ENCODE measurements at regions not wholly inside any gene's neighbourhood (a gene's known extent, or its start where the extent isn't known, plus 50 kb on each side); places are given as distances from the start of the nearest gene placed in this dataset.

GRCh38 chr2:56874717-56875116 lies 690.9 kb downstream of the CCDC85A start:
- BruUV-seq (replicated peaks): no TSS peak
- Mint-ChIP-seq H3K9me3 (ENCODE audit: unreplicated experiment) (no peaks in the 10 kb centered on the region), H3K4me3 (ENCODE audit: unreplicated experiment) (no peak overlapping the region), H3K4me1 (ENCODE audit: insufficient read depth, unreplicated experiment) (no peaks in the 10 kb centered on the region), H3K36me3 (ENCODE audit: insufficient read depth, unreplicated experiment) (no peaks in the 10 kb centered on the region), H3K27me3 (ENCODE audit: insufficient read depth, unreplicated experiment) (no peaks in the 10 kb centered on the region), H3K27ac (ENCODE audit: low read depth, unreplicated experiment) (no peak overlapping the region)
- ChIA-PET POLR2A (interaction anchor here (0.6 to 0.7 kb wide), 2 partner anchors 154 to 613 kb away, joined by 3 to 4 read pairs; no protein-coding TSS in a partner anchor), CTCF (no interaction called here)
- no peak for DNase-seq (ENCODE audit: unreplicated experiment)
- TF ChIP-seq CTCF (IDR thresholded peaks at IDR 0.05; ENCODE audit: unreplicated experiment): no peak
- intact Hi-C loops (cut with micrococcal nuclease): no loop called here

- H3K4me3 Mint-ChIP-seq (ENCODE audit: unreplicated experiment): no peak overlapping the region
- no peak for TF ChIP-seq CTCF (IDR thresholded peaks at IDR 0.05; ENCODE audit: unreplicated experiment)
- no peaks in the 10 kb centered on the region for H3K27me3 Mint-ChIP-seq (ENCODE audit: insufficient read depth, unreplicated experiment)
- H3K27ac Mint-ChIP-seq (ENCODE audit: low read depth, unreplicated experiment): no peak overlapping the region
- intact Hi-C loops (cut with micrococcal nuclease): no loop called here
- no peaks in the 10 kb centered on the region for H3K36me3 Mint-ChIP-seq (ENCODE audit: insufficient read depth, unreplicated experiment)
- no peaks in the 10 kb centered on the region for H3K9me3 Mint-ChIP-seq (ENCODE audit: unreplicated experiment)
- CTCF ChIA-PET: no interaction called here
- no peak for DNase-seq (ENCODE audit: unreplicated experiment)
- H3K4me1 Mint-ChIP-seq (ENCODE audit: insufficient read depth, unreplicated experiment): no peaks in the 10 kb centered on the region
- POLR2A ChIA-PET: no interaction called here
- no TSS peak for BruUV-seq (replicated peaks)
Observed at GRCh38 chr2:56889738-56890137, 705.9 kb downstream of the CCDC85A start.

GRCh38 chr2:56892382-56892781 lies 708.6 kb downstream of the CCDC85A start:
- CTCF ChIA-PET: no interaction called here
- Mint-ChIP-seq H3K4me1 (ENCODE audit: insufficient read depth, unreplicated experiment) (no peaks in the 10 kb centered on the region), H3K27me3 (ENCODE audit: insufficient read depth, unreplicated experiment) (no peaks in the 10 kb centered on the region)

GRCh38 chr2:56898986-56899385 lies 715.2 kb downstream of the CCDC85A start:
- Mint-ChIP-seq H3K4me3 (ENCODE audit: unreplicated experiment) (no peak overlapping the region), H3K27me3 (ENCODE audit: insufficient read depth, unreplicated experiment) (no peaks in the 10 kb centered on the region), H3K36me3 (ENCODE audit: insufficient read depth, unreplicated experiment) (no peaks in the 10 kb centered on the region), H3K9me3 (ENCODE audit: unreplicated experiment) (no peaks in the 10 kb centered on the region), H3K27ac (ENCODE audit: low read depth, unreplicated experiment) (no peak overlapping the region), H3K4me1 (ENCODE audit: insufficient read depth, unreplicated experiment) (no peaks in the 10 kb centered on the region)
- intact Hi-C loops (cut with micrococcal nuclease): no loop called here
- DNase-seq (ENCODE audit: unreplicated experiment): no peak
- POLR2A ChIA-PET: no interaction called here
- BruUV-seq (replicated peaks): no TSS peak
- no peak for TF ChIP-seq CTCF (IDR thresholded peaks at IDR 0.05; ENCODE audit: unreplicated experiment)
- CTCF ChIA-PET: interaction anchor here (0.6 kb wide), 1 partner anchor 448 kb away, joined by 3 read pairs; no protein-coding TSS in a partner anchor

More at GRCh38 chr2:56892382-56892781, 708.6 kb downstream of the CCDC85A start:
- POLR2A ChIA-PET: no interaction called here
- no TSS peak for BruUV-seq (replicated peaks)
- intact Hi-C loops (cut with micrococcal nuclease): no loop called here
- H3K36me3 Mint-ChIP-seq (ENCODE audit: insufficient read depth, unreplicated experiment): no peaks in the 10 kb centered on the region
- no peak overlapping the region for H3K27ac Mint-ChIP-seq (ENCODE audit: low read depth, unreplicated experiment)
- H3K9me3 Mint-ChIP-seq (ENCODE audit: unreplicated experiment): no peaks in the 10 kb centered on the region
- no peak for DNase-seq (ENCODE audit: unreplicated experiment)
- no peak for TF ChIP-seq CTCF (IDR thresholded peaks at IDR 0.05; ENCODE audit: unreplicated experiment)
- H3K4me3 Mint-ChIP-seq (ENCODE audit: unreplicated experiment): no peak overlapping the region
